WI38 (cell line): ENCODE measurements at regions not wholly inside any gene's neighbourhood (a gene's known extent, or its start where the extent isn't known, plus 50 kb on each side); places are given as distances from the start of the nearest gene placed in this dataset.
A peak's percentile ranks its signal among the peaks of the same experiment; 100 is the strongest.
"Not testable (repeated sequence)": the region's sequence is repeated elsewhere in the genome, so short reads cannot be mapped to it uniquely, and the experiment has no call there.

Source experiments
- H3K4me3 ChIP-seq: 2 replicates; pipeline ENCODE4 v1.5.1; 2011; ENCODE audit warnings: low read depth, mild to moderate bottlenecking, control low read depth, low read length
- TF ChIP-seq, protein P1 (sequence below): IDR thresholded peaks from 2 replicates; pipeline ENCODE4 v1.5.1; 2012; ENCODE audit warnings: low read depth, mild to moderate bottlenecking, control low read depth, low read length

DNA sequence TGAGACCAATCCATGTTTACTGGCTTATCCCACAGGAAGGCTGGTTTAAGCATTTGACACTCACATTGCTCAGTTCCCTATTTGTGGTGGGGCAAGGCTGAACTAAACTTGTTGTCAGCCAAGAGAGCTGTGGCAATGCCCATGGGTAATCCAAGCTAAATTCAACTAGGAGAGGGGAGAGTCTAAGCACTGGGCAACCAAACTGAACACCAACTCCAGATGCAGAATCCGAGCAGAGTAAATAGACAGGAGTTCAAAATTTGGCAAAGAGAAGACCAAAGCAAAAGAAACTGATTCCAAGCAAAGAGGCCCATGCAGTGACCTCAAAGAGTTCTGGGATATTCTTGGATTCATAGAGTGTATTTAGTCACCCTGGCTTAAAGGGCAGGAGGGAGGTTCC lies 106.5 kb upstream of the NT5E start:
- no peak overlapping the region for H3K4me3 ChIP-seq
- TF ChIP-seq, protein P1, sequence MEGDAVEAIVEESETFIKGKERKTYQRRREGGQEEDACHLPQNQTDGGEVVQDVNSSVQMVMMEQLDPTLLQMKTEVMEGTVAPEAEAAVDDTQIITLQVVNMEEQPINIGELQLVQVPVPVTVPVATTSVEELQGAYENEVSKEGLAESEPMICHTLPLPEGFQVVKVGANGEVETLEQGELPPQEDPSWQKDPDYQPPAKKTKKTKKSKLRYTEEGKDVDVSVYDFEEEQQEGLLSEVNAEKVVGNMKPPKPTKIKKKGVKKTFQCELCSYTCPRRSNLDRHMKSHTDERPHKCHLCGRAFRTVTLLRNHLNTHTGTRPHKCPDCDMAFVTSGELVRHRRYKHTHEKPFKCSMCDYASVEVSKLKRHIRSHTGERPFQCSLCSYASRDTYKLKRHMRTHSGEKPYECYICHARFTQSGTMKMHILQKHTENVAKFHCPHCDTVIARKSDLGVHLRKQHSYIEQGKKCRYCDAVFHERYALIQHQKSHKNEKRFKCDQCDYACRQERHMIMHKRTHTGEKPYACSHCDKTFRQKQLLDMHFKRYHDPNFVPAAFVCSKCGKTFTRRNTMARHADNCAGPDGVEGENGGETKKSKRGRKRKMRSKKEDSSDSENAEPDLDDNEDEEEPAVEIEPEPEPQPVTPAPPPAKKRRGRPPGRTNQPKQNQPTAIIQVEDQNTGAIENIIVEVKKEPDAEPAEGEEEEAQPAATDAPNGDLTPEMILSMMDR: no peak

GRCh38 chr6:85329196-85329595 lies 120.7 kb upstream of the NT5E start:
- H3K4me3 ChIP-seq: no peak overlapping the region
- TF ChIP-seq, protein P1: no peak

DNA sequence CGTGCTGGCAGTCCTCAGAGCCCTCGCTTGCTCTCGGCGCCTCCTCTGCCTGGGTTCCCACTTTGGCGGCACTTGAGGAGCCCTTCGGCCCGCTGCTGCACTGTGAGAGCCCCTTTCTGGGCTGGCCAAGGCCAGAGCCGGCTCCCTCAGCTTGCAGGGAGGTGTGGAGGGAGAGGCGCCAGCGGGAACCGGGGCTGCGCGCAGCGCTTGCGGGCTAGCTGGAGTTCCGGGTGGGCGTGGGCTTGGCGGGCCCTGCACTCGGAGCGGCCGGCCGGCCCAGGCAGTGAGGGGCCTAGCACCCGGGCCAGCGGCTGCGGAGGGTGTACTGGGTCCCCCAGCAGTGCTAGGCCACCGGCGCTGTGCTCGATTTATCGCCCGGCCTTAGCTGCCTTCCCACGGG lies 124.1 kb upstream of the NT5E start:
- H3K4me3 ChIP-seq: not testable (repeated sequence)

- H3K4me3 ChIP-seq: no peak overlapping the region
- TF ChIP-seq, protein P1: peak; percentile 77
These were observed 126.3 kb upstream of the NT5E start for GRCh38 chr6:85323435-85324040.

DNA sequence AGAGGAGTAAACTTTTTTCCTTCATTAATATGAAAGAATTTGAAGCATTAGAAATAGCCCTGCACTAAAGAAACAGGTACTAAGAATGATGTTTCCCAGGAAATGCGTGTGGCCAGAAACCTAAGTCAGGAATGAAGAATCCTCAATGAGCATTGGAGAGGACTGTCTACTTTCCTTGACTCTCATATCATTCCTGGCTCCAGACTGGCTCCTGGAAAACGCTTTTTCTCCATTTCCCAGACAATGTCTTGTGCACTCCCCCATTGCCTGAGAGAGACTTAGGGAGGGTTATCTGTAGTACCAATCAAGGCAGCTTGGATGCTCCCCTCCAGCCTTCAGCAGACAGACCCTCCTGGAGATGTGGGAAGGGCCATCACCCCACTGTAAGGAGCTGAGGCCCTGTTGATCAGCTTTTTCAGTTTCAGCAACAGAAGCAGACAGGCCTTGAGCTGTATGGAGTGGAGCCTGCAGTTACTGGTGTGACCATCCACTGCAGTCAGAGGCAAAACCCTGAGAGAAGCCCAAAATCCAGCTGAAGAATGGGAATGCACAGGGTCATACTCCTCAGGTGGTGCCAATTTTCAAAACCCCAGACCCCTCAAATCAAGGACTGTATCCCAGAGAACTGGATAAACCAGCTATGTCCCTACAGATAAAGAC lies 127.3 kb upstream of the NT5E start:
- H3K4me3 ChIP-seq: no peak overlapping the region
- TF ChIP-seq, protein P1: no peak

DNA sequence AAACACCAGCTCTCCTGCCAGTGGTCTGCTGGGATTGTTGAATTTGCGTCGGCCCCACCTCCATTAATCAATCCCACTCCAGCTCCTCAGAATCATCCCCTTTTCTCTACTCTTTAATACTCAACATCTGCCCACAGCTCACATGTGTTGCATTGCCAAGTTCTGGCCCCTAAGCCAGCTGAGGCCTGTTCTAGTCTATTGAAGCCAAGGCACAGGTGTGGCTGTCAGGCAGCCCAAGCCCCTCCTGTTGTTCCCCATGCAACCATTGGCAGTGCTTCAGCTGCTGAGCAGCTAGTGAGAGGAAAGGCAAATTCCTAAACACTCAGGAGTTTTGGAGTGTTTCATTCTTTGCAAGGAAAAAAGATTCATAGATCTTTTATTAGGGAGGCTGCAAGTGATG lies 128.0 kb upstream of the NT5E start:
- TF ChIP-seq, protein P1: no peak
- no peak overlapping the region for H3K4me3 ChIP-seq

GRCh38 chr6:85314586-85314985 lies 135.3 kb upstream of the NT5E start:
- TF ChIP-seq, protein P1: no peak

GRCh38 chr6:85300581-85300980 lies 149.3 kb upstream of the NT5E start:
- no peak overlapping the region; the same call in 1 of the 2 replicates for H3K4me3 ChIP-seq

More at GRCh38 chr6:85314586-85314985, 135.3 kb upstream of the NT5E start:
- no peak overlapping the region for H3K4me3 ChIP-seq

More at GRCh38 chr6:85300581-85300980, 149.3 kb upstream of the NT5E start:
- TF ChIP-seq, protein P1: no peak
